Smooth muscle cell of the brain vasculature (primary cell): ENCODE measurements at regions not wholly inside any gene's neighbourhood (a gene's known extent, or its start where the extent isn't known, plus 50 kb on each side); places are given as distances from the start of the nearest gene placed in this dataset.
"Not testable (repeated sequence)": the region's sequence is repeated elsewhere in the genome, so short reads cannot be mapped to it uniquely, and the experiment has no call there.

Source experiments
- DNase-seq: peaks from one replicate; pipeline ENCODE4 v3.0.0-alpha.2; 2012; ENCODE audit warnings: low read depth, low spot score

DNA sequence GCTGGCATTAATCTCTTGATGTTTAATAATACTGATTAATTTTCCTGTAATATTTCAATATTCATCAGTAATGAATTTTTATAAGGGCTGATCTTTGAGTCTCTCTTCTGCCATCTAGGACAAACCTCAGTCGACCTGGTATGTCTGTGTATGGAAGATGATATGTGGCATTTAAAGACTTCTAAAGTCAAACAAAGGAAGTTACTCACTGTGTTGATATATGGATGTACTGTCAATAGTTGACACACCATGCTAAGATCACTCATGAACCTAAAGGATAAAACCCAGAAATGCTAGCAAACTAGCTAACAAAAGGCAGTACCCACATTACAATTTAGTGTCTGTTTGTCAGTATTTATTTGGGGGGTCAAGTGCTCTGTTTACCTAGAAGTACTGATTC is 380.7 kb upstream of the GOT2 start:
- no peak for DNase-seq

DNA sequence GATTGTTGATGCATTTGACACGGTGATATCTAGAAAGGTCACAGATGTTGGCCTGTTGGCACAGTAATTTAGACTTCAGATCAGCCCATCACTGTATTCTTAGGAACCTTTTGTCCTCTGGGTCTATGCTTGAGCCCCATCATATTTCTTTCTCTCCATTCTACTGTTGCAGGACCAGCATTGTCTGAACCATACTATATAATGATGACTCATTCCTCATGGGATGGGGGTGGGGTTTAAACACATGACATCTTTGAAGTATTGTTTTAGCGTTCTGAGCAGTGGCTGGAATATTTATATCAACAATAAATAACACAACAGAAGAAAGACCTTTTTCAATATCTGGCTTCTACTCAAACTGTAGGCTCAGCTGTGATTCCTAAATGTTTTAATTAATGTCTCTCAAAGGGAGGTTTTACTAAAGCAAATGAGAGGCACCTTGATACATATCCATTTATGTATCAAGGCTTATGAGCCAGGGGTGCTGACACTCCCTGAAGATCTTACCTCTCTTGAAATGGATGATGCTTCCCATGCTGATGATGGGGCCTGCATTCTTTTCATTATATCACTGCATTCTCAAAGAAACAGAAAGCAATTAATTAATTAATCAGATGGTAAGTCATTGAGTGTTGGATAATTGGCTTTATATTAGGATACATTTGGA is 379.0 kb upstream of the GOT2 start:
- DNase-seq, result no peak

DNA sequence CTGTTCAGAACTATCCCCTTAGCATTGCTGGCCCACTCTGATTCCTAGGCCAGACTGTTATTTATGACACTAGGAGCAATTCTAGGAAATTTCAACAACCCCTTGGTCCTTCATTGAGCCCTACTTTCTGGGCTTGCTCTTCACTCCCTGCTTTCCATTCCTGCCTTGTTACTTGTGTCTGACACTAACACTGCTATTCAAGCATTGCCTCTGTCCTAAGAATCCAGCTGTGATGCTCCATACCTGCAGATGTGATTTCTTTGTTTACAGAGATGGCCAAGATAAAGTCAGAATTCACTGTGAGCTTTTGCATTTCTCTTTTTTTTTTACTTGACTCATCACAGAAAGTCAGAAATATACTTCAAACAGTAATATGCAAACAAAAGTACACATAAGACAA is 377.2 kb upstream of the GOT2 start:
- no peak for DNase-seq

DNA sequence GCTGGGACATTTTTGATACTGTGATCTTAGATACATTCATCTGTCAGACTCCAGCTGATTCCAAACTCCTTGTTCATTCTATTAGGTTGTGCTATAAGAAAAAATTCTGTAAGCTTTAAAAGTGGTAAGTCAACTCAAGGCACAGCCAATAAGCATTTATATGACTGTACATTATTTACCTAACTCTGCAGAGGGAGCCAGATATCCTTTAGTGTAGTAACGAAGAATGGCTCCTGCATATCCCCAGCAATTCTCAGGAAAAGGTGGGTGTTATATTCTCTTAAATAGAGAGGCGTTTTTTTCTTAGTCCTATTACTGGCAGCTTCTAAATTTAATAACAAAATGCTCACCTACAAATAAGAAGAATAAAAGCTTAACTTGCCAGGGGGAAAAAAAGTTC is 374.3 kb upstream of the GOT2 start:
- no peak for DNase-seq

DNA sequence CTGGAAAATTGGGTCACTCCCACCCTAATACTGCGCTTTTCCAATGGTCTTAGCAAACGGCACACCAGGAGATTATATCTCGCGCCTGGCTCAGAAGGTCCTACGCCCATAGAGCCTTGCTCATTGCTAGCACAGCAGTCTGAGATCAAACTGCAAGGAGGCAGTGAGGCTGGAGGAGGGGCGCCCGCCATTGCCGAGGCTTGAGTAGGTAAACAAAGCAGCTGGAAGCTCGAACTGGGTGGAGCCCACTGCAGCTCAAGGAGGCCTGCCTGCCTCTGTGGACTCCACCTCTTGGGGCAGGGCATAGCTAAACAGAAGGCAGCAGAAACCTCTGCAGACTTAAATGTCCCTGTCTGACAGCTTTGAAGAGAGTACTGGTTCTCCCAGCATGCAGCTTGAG is 362.6 kb upstream of the GOT2 start:
- not testable (repeated sequence) for DNase-seq

DNA sequence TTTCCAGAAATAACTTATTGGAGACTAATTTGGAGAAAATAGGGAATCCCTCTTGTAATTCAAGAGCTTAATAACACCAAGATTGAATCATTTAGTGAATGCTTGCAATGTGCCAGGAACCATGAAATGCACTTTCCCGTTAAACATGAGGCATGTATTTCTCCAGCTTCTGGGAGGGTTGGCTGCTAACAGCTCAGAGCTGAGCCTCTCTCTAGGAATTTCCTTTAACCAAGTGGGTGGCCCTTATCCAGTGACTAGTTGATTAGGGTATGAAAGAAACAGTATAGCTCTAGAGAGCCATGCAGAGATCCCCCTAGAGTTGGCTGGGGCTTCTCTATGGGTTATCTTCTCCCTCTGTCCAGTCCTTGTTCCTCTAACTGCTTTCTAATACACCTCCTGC is 356.4 kb upstream of the GOT2 start:
- no peak for DNase-seq

DNA sequence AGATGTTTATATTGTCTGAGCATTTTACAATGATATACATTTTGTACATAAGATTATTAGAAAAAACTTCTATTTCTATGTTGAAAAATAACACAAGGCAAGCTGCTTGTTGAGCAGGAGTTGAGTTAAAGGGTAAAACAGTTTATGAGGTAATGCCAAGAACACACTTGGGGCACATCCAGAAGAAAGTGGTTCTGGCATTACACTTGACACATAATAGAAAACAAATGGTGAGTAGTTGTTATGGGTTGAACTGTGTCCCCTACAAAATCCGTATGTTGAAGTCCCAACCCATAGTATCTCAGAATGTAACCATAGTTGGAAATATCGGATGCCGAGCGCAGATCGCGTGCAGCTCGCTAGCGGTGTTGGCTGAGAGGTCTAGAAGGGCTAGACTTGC is 354.3 kb upstream of the GOT2 start:
- no peak for DNase-seq

DNA sequence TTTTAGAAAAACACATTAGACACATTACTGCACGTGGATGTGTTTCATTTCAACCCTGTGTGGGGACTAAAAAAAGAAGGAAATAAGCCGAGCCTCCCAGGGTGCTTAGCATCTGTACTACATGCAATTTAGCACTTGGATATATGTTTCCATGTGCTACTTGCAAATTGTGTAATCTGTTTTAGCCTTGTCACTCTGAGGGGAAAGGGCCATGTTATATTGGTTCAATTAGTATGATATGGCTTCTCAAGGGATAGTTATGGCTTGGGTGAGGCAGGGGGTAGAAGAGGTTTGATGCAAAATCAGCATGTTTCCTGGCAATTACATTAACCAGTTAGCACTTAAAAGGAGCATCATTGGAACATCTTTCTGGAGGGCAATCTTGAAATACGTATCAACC is 353.5 kb upstream of the GOT2 start:
- DNase-seq, result no peak

DNA sequence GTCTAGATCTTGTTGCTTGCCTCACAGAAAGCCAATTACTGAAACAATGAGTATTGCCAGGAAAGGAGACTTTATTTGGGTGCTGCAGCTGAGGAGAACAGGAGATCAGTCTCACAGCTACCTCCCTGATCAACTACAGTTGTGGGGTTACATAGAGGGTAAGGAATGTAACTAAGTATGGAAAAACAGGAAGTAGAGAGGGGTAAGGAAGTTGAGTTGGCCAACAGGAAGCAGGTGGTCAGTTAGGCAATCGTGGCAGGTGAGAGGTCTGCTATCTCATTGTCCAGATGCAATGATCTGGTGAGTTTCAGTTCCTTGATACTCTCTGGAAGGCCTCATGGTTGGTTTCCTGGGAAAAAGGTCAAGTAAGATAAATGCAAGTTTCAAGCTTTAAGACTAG is 333.1 kb upstream of the GOT2 start:
- DNase-seq, result no peak

DNA sequence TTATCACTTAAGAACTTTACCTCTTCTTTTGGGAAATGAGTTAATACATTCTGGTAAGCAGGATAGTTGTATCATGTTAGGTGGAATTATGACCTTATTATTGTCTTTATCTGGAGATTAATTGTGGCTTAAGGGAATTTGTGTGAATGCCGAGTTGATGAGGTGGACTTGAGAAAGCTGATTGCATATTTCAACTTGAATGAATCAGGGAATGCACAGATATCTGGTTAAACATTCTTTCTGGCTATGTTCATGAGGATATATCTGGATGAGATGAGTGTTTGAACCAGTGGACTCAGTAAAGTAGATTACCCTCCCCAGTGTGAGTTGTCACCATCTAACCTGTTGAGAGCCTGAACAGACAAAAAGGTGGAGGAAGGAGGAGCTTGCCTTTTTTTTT is 326.1 kb upstream of the GOT2 start:
- no peak for DNase-seq

DNA sequence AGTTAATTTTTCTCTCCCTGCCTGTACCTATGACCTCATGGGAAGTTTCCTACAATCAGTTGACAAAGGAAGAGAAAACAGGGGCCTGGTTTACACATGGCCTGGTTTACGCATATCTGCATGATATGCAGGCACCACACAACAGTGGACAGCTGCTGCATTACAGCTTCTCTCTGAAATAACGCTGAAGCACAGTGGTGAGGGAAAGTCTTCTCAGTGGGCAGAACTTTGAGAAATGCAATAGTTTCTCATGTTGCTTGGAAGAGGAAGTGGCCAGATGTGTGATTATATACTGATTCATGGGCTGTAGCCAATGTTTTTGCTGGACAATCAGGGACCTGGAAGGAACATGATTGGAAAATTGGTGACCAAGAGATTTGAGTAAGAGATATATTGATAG is 324.1 kb upstream of the GOT2 start:
- DNase-seq, result no peak

DNA sequence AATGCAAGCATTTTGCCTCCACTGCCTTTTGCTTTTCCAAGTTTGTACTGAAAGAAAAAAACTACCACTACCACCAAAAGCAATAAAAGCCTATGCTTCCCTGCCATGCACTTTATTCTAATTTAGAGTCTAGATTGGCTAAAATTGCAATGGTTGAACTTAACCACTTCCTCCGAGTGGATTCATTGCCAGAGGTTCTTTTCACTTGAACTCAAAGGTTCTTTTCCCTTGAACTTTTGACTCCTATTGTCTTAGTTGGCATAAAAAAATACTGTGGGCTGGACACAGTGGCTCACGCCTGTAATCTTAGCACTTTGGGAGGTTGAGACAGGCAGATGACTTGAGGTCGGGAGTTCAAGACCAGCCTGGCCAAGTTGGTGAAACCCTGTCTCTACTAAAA is 319.8 kb upstream of the GOT2 start:
- no peak for DNase-seq

DNA sequence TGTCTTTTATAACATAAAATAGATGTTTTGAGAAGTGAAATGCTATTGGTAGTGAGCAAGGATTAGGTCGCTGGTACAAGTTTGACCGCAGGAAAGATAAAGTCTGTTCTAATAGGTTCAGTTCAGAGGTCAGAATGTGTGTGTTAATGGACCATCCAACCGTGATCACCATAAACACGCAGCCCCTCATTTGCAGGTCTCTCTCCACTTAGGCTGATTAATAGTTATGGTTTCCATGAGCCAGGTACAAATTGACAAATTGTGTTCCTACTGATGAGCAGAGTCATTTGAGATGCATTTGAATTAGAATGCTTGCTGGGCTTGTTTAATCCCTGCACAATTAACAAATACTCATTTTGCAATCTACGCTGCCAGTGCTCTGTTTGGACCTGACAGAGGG is 318.1 kb upstream of the GOT2 start:
- DNase-seq, result no peak

DNA sequence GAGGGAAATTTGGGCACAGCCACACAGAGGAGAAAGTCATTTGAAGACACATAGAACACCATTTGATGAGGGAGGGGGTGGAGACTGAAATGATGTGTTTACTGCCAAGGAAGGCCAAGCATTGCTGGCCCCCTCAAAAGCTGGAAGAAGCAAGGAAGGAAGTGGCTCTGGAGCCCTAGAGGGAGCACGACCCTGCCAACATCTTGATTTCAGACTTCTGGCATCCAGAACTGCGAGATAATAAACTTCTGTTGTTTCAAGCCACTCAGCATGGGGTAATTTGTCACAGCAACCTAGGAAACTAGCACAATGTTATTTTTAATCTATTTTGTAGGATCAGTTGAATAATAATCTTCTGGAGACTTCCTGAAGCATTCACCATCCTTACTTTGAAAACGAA is 314.8 kb upstream of the GOT2 start:
- DNase-seq, result no peak

DNA sequence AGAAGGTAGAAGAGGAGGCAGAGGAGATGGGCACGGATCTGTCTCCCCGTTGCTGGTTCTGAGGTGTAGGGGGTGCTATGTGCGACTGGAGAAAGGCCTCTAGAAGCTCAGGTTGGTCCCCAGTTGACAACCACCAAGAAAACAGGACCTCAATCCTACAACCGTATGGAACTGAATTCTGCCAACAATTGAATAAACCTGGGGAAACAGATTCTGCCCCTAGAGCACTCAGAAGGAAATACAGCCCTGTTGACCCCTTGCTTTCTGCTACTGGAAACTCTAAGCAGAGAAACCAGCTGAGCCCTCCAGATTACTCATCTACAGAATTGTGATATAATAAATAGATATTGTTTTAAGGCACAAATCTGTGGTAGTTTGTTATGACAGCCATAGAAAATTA is 313.0 kb upstream of the GOT2 start:
- DNase-seq, result no peak

DNA sequence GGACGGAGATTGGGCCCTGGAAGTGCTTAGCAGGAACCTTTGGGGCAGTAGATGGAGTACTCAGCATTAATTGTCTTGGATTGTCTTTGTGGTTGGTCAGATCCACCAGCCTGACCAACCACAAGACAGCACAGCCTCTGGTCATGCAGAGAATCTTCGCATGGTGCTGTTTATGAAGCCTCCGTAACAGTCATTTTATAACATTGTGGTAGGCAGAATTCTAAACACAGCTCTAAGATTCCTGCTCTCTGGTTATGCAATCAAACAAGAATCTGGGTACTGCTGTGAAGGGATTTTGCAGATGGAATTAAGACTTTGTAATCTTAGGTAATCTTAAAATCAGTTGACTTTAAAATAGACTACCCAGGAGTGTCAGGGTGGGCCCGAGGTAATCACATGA is 312.2 kb upstream of the GOT2 start:
- DNase-seq, result no peak

DNA sequence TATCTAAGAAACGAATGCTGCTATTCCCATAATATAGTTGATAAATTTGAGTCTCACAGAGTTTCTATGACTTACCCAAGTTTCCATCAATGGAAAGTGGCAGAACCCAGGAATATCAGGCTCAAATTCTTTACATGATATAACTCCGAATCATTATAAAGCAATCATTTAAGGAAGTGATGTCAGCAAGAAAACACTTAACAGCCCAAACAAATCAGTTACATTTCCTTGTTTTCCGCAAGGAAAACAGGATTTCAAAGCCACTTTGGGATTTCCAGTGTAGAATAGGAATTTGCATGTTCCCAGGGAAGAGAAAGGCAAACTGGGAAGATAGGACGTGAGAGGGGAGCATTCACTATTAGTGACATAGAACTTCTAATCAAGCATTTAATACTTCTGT is 311.4 kb upstream of the GOT2 start:
- DNase-seq, result no peak

DNA sequence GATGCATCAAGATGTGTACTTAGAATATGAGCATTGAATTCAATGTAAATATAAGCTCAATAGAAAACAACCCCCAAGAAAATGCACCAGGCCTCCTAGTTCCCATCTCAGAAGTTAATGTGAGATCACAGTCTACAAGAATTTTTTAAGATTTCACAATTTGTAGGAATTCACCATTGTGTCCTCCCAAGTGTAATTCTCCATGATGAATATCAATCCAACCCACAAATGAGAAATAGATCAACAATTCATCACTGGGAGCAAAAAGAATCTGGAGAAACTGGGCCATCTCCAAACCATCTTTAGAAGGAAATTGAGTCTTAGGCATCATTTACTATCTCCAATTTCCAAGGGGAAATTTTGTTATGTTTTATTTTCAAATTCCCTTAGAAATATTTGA is 310.5 kb upstream of the GOT2 start:
- no peak for DNase-seq

DNA sequence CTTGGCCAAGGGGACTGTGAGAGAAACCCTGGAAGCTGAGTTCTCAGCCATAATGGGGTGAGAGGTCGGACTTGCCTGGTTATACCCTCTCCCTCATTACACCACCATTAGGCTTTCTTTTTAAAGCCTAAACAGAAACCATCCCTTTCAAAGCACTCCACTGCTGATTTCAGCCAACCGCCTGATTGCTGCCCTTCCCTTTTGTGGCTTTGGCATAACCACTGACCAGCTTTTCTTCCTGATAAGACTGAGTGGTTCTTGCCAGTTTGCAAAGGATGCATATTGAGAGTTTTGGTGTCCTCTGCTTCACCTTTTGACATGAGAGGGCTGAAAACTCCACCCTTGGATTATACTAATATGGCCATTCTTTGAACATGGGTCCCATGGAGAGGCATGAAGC is 308.2 kb upstream of the GOT2 start:
- no peak for DNase-seq

DNA sequence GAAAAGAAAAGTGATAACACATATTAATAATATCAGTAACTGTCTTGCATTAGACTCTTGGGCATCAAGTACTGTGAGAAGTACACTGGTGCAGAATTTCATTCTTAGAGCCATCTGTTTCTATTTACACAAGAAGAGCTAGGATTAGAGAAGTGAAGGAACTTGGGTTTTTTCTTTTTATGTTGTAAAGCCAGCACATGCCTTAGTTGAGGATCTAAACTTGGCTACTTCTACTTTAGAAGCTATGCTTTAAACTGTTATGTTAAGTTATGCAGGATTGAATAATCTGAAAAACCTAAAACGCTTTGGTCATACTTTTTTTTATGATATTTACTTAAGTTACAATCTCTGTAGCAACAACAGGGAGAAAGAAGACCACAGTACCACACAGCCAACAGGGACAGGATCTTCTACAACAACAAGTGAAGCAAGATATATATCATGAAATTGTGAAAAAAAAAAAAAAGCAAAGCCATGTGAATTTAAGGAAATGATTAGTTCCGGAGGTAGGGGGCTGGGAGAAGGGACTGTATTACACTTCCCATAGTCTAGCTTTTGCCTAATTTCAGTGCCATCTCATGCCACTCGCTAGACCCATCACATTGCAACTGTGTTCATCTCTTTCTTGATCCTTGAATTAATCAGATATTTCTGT is 305.1 kb upstream of the GOT2 start:
- no peak for DNase-seq

DNA sequence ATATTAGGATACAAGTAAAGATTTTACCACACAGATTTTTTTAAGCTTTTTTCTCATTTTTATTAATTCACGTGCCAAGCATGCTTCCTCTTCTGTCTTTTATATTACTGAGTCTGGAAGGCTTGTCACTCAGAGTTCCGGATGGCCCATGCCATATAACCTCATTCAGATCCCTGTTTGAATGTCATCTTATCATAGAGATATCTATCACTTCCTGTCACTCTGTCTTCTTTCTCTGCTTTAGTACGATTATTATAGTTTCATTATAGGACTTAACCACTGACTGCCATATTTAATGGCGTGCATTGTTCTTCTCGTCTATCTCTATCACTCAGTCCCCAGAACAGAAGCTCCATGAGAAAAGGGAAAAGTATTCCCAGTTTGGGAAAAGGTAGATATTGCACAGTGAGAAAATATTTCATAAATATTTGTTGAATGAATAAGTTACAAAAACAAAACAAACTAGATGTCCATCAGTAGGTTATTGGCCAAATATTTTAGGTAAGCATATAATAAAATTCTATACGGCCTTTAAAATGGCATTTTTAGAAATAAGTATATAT is 296.9 kb upstream of the GOT2 start:
- DNase-seq, result no peak

DNA sequence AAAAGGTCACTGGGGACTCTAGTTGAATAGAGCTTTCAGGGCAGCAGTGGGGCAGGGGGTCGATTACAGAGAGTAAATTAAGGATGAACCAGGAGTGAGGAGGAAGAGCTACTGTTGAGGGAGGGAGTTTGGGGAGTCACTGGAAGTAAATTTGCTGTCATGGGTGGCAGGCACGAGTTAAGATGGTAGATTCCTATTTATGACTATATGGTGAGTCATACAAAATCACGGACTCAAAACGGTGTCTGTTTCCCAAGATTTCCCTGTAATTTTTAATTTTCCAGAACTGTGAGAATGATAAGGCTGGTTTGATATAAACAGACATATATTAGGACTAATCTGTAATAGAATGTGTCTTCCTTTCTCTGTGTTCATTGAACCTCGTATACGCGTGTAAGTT is 287.6 kb upstream of the GOT2 start:
- DNase-seq, result no peak

DNA sequence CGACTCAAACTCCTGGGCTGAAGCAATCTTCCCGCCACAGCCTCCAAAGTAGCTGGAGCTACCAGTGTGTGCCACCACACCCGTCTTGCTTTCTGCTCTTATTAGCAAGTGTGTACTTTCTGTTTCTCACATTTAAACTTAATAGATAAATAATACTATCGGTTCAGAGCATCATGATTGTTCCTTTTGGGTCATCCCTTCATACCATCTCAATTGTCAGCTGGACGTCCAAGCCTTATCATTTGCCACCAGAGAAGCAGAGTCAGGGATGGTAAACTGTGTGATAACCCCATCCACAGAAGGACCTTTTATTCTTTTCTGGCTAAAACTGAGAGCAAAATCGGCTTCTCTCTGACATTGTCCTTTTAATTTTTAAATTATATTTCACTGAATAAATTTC is 279.8 kb upstream of the GOT2 start:
- no peak for DNase-seq

DNA sequence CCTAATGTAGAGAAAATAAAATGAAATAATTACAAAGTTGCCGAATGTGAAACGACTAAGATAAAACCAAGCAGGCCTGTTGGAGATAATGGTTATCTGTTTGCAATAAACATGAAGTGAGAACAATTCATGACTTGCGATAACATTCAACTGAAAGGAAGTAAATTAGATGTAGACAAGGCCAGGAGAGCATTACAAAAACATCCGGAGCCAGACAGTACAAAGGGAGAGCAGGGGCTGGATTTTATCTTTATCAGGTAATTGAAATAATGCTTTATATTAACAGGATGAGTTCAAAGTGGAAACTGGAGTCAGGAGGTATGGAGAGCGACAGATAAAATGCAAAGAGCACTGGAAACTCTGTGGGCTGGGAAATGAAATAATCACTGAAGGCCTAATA is 265.6 kb upstream of the GOT2 start:
- DNase-seq, result no peak
